Transverse colon (tissue), 4 donors: ENCODE measurements at regions not wholly inside any gene's neighbourhood (a gene's known extent, or its start where the extent isn't known, plus 50 kb on each side); places are given as distances from the start of the nearest gene placed in this dataset.

Source experiments
- CTCF ChIP-seq, 5 experiments: fragments of 200-600 bp in 3 of 5; fragments of 450-650 bp in 2 of 5; sonication (generic) in 3 of 5; IDR thresholded peaks; 1 replicate in 2 of 5; 2 replicates in 3 of 5; pipeline ENCODE4 v1.5.1; 2016 to 2017; ENCODE audit warnings: antibody characterized with exemption in 5 of 5, inconsistent platforms in 3 of 5, mild to moderate bottlenecking in 2 of 5, moderate library complexity in 1 of 5
- EP300 ChIP-seq: sonication (generic); formaldehyde crosslinking; IDR thresholded peaks from one replicate; pipeline ENCODE4 v1.6.1; 2017; ENCODE audit warnings: antibody characterized with exemption, low read depth
- POLR2A ChIP-seq: fragments of 450-650 bp; IDR thresholded peaks from one replicate; pipeline ENCODE4 v1.6.1; 2016; ENCODE audit warnings: antibody characterized with exemption, mild to moderate bottlenecking, moderate library complexity
- POLR2AphosphoS5 ChIP-seq, 3 donors: sonication (generic); formaldehyde crosslinking; IDR thresholded peaks; one replicate each; pipeline ENCODE4 v1.6.1; 2016; ENCODE audit warnings: antibody characterized with exemption in 3 of 3

DNA sequence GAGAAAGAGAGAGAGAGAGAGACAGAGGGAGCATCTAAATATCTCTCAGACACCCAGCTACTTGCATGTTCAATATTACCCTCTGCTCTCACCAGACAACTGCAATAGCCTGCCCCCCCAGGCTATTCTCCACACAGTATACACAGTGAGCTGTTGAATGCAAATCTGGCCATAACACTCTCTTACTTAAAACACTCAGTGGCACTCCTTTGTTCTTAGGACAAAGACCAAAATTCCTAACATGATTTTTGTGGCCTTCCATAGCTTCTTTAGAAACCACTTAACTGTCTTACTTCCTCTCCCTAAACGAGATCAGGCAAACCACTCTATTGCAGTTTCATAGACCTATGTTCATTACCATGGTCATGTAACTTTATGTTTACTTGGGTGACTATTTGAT, 903.6 kb upstream of the AUTS2 start:
- TF ChIP-seq CTCF (IDR thresholded peaks at IDR 0.05) (no peak), EP300 (no peak), POLR2A (no peak), POLR2AphosphoS5 (IDR thresholded peaks at IDR 0.05) (no peak)
